Neural progenitor cell (in vitro differentiated cells): ENCODE measurements at regions not wholly inside any gene's neighbourhood (a gene's known extent, or its start where the extent isn't known, plus 50 kb on each side); places are given as distances from the start of the nearest gene placed in this dataset.

ENCODE experiments used
- DNase-seq: peaks from one replicate; pipeline ENCODE4 v3.0.0-alpha.2; 2016; ENCODE audit warnings: low spot score
- H2AFZ ChIP-seq: fragments of 200-600 bp; sonication (generic); replicated peaks from 2 replicates; pipeline ENCODE4 v1.6.1; 2016; ENCODE audit warnings: antibody characterized with exemption
- H3F3A ChIP-seq: fragments of 200-600 bp; sonication (generic); 2 replicates; pipeline ENCODE4 v1.6.1; 2016; ENCODE audit warnings: antibody characterized with exemption, low read depth
- H3K27ac ChIP-seq: fragments of 200-600 bp; sonication (generic); 2 replicates; pipeline ENCODE4 v1.5.1; 2016; ENCODE audit warnings: mild to moderate bottlenecking
- H3K27me3 ChIP-seq: fragments of 200-600 bp; sonication (generic); 2 replicates; pipeline ENCODE4 v1.6.1; 2016; ENCODE audit warnings: mild to moderate bottlenecking, moderate library complexity
- H3K36me3 ChIP-seq: fragments of 200-600 bp; sonication (generic); 2 replicates; pipeline ENCODE4 v1.5.1; 2016
- H3K4me1 ChIP-seq: fragments of 200-600 bp; sonication (generic); 2 replicates; pipeline ENCODE4 v1.6.1; 2016; ENCODE audit warnings: mixed run types
- H3K4me2 ChIP-seq: fragments of 200-600 bp; sonication (generic); 2 replicates; pipeline ENCODE4 v1.6.1; 2016
- H3K4me3 ChIP-seq: fragments of 200-600 bp; sonication (generic); 2 replicates; pipeline ENCODE4 v1.5.1; 2016
- H3K79me2 ChIP-seq: fragments of 200-600 bp; sonication (generic); 2 replicates; pipeline ENCODE4 v1.6.1; 2016; ENCODE audit warnings: low read depth
- H3K9ac ChIP-seq: fragments of 200-600 bp; sonication (generic); 2 replicates; pipeline ENCODE4 v1.6.1; 2016
- H3K9me3 ChIP-seq: fragments of 200-600 bp; sonication (generic); 2 replicates; pipeline ENCODE4 v1.5.1; 2016; ENCODE audit warnings: low read depth
- H4K20me1 ChIP-seq: fragments of 200-600 bp; sonication (generic); 2 replicates; pipeline ENCODE4 v1.6.1; 2016; ENCODE audit warnings: low read depth
- H3K27ac Mint-ChIP-seq: 3 replicates; pipeline ENCODE4 v1.8.0; 2021; ENCODE audit warnings: mixed read lengths
- H3K27me3 Mint-ChIP-seq: 2 replicates; pipeline ENCODE4 v1.8.0; 2022; ENCODE audit warnings: low read depth, mild to moderate bottlenecking, inconsistent platforms, moderate library complexity, mixed read lengths; ENCODE audit not compliant: insufficient read depth
- H3K36me3 Mint-ChIP-seq: 3 replicates; pipeline ENCODE4 v1.8.0; 2021; ENCODE audit warnings: mixed read lengths
- H3K4me1 Mint-ChIP-seq: 3 replicates; pipeline ENCODE4 v1.8.0; 2021; ENCODE audit warnings: mixed read lengths
- H3K4me3 Mint-ChIP-seq: 3 replicates; pipeline ENCODE4 v1.8.0; 2021; ENCODE audit warnings: mild to moderate bottlenecking, moderate library complexity, mixed read lengths
- H3K9me3 Mint-ChIP-seq: 3 replicates; pipeline ENCODE4 v1.8.0; 2020; ENCODE audit warnings: mixed read lengths
- CTCF ChIP-seq: fragments of 200-600 bp; sonication (generic); IDR thresholded peaks from 2 replicates; pipeline ENCODE4 v1.5.1; 2017; ENCODE audit warnings: antibody characterized with exemption, mild to moderate bottlenecking
- EZH2 ChIP-seq: fragments of 200-600 bp; sonication (generic); IDR thresholded peaks from 2 replicates; pipeline ENCODE4 v1.6.1; 2017; ENCODE audit warnings: antibody characterized with exemption, mild to moderate bottlenecking, moderate library complexity
- EZH2phosphoT487 ChIP-seq: fragments of 200-600 bp; sonication (generic); IDR thresholded peaks from 2 replicates; pipeline ENCODE4 v1.6.1; 2017; ENCODE audit warnings: antibody characterized with exemption

DNA sequence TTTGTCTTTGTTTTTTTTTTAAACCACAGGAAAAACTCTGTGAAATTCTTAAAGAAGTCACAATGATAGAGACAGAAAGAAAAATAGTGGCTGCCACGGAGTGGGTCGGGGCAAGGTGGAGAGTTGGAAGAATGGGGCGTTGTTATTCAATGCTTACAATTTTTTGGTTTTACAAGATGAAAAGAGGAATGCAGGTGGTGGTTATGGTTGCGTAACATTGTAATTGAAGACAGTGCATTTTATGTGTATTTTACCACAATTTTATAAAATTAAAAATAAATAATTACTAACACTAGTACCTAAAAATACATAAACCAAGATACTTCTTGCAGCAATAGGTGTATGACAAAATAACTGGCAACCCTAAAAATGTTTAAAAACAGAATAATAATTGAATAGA, 76.9 kb upstream of the VOPP1 start:
- no peaks in the 10 kb centered on the region for H3K4me1 Mint-ChIP-seq
- no peaks in the 10 kb centered on the region for H3K36me3 Mint-ChIP-seq
- Histone ChIP-seq H3K79me2 (no peaks in the 10 kb centered on the region), H3K4me3 (no peak overlapping the region), H3F3A (no peaks in the 10 kb centered on the region), H2AFZ (no peak overlapping the region), H3K9me3 (no peaks in the 10 kb centered on the region), H3K9ac (no peak overlapping the region), H3K4me1 (no peaks in the 10 kb centered on the region), H3K36me3 (no peaks in the 10 kb centered on the region), H3K27me3 (no peaks in the 10 kb centered on the region), H3K4me2 (no peak overlapping the region), H3K27ac (no peak overlapping the region), H4K20me1 (no peaks in the 10 kb centered on the region)
- no peak overlapping the region for H3K4me3 Mint-ChIP-seq
- peaks cover 4% of the 10 kb centered on the region for H3K9me3 Mint-ChIP-seq
- peaks cover 2% of the 10 kb centered on the region for H3K27me3 Mint-ChIP-seq
- no peak overlapping the region for H3K27ac Mint-ChIP-seq
- TF ChIP-seq EZH2phosphoT487, result no peak
- no peak for TF ChIP-seq CTCF
- TF ChIP-seq EZH2, result no peak
- no peak for DNase-seq

- Mint-ChIP-seq H3K27me3 (no peaks in the 10 kb centered on the region), H3K27ac (no peak overlapping the region), H3K4me1 (no peaks in the 10 kb centered on the region), H3K4me3 (no peak overlapping the region), H3K9me3 (peaks cover 3% of the 10 kb centered on the region), H3K36me3 (no peaks in the 10 kb centered on the region)
- H3K4me3 ChIP-seq, result no peak overlapping the region
- H3K27ac ChIP-seq, result no peak overlapping the region
- H2AFZ ChIP-seq, result no peak overlapping the region
- no peak overlapping the region for H3K9ac ChIP-seq
- no peaks in the 10 kb centered on the region for H3K4me1 ChIP-seq
- no peaks in the 10 kb centered on the region for H3K9me3 ChIP-seq
- H3K36me3 ChIP-seq, result no peaks in the 10 kb centered on the region
- TF ChIP-seq CTCF (no peak), EZH2 (no peak), EZH2phosphoT487 (no peak)
- H3F3A ChIP-seq, result no peaks in the 10 kb centered on the region
- no peak overlapping the region for H3K4me2 ChIP-seq
- DNase-seq, result no peak
- no peaks in the 10 kb centered on the region for H4K20me1 ChIP-seq
- H3K27me3 ChIP-seq, result no peaks in the 10 kb centered on the region
- no peaks in the 10 kb centered on the region for H3K79me2 ChIP-seq
Observed at GRCh38 chr7:55644567-55644966, 72.3 kb upstream of the VOPP1 start.

DNA sequence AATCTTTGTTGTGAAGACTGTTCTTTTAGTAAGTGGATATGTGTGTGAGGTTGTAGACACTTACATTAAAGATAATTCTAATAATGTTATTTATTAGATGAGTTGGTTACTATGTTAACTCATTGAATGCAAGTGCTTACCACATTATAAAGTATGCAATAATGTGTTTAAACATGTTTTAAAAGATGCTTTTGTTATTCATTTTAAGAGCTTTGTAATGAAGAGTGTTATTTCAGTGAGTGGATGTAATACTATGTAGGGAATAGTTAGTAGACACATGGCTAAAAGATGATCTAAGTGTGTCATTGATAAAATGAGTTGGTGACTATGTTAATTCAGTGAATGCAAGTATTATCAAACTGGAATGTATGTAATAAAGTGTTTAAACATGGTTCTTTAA, 70.0 kb upstream of the VOPP1 start:
- H3K27me3 ChIP-seq, result no peaks in the 10 kb centered on the region
- no peak overlapping the region for H2AFZ ChIP-seq
- no peak overlapping the region for H3K9ac ChIP-seq

More for the DNA sequence above, 70.0 kb upstream of the VOPP1 start:
- no peaks in the 10 kb centered on the region for H3K4me1 ChIP-seq
- Mint-ChIP-seq H3K4me3 (no peak overlapping the region), H3K27me3 (no peaks in the 10 kb centered on the region), H3K36me3 (no peaks in the 10 kb centered on the region), H3K9me3 (peaks cover 3% of the 10 kb centered on the region), H3K4me1 (no peaks in the 10 kb centered on the region), H3K27ac (no peak overlapping the region)
- no peaks in the 10 kb centered on the region for H3K79me2 ChIP-seq
- no peak overlapping the region for H3K4me3 ChIP-seq
- DNase-seq, result no peak
- no peak overlapping the region for H3K27ac ChIP-seq
- H3K9me3 ChIP-seq, result no peaks in the 10 kb centered on the region
- H3K36me3 ChIP-seq, result no peaks in the 10 kb centered on the region
- H3F3A ChIP-seq, result no peaks in the 10 kb centered on the region
- H4K20me1 ChIP-seq, result no peaks in the 10 kb centered on the region
- TF ChIP-seq EZH2 (no peak), EZH2phosphoT487 (no peak), CTCF (no peak)
- H3K4me2 ChIP-seq, result no peak overlapping the region
